ENCODE measurements at regions not wholly inside any gene's neighbourhood (a gene's known extent, or its start where the extent isn't known, plus 50 kb on each side); places are given as distances from the start of the nearest gene placed in this dataset.

DNA sequence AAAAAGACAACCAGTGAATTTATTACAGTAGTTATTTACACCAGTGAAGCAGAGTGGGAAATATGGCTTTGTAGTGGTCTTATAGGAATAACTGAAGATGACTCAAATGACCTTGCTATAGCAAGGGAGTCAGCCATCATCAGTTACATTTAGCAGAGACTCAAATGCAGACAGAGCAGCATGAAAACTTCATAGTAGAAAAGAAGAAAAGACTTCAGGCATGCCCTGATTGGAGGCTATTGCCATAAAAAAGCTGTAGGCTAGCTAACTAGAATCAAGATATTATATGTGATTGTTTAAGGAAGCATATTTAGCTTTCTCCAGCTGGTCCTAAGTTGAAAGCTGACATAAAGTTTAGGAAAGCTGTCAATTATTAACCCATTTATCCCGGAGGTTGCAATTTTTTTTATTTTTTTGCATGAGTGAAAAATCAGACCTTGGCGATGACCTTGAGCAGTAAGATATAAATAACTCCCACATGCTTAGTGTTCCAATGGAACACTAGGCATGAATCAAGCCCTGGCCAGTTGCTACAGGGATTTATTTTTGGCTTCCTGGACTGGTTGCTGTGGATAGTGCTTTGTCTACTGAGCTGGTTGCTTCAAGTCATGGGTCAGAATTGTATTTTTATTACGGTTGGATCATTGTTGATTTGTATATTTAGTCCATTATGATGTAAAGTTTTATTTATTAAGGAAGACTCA, 675.6 kb upstream of the VRK2 start:
- H3K36me3 ChIP-seq (ENCODE audit: control insufficient read depth in 2 of 3, insufficient read depth in 3 of 3, low read length in 3 of 3), result no peaks in the 10 kb centered on the region
- peaks cover 0 to 4% (median 0%) of the 10 kb centered on the region in 3 donors for H3K9me3 ChIP-seq (ENCODE audit: control insufficient read depth in 2 of 3, insufficient read depth in 1 of 3, low read length in 3 of 3)
- TF ChIP-seq, protein P1, sequence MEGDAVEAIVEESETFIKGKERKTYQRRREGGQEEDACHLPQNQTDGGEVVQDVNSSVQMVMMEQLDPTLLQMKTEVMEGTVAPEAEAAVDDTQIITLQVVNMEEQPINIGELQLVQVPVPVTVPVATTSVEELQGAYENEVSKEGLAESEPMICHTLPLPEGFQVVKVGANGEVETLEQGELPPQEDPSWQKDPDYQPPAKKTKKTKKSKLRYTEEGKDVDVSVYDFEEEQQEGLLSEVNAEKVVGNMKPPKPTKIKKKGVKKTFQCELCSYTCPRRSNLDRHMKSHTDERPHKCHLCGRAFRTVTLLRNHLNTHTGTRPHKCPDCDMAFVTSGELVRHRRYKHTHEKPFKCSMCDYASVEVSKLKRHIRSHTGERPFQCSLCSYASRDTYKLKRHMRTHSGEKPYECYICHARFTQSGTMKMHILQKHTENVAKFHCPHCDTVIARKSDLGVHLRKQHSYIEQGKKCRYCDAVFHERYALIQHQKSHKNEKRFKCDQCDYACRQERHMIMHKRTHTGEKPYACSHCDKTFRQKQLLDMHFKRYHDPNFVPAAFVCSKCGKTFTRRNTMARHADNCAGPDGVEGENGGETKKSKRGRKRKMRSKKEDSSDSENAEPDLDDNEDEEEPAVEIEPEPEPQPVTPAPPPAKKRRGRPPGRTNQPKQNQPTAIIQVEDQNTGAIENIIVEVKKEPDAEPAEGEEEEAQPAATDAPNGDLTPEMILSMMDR (IDR thresholded peaks at IDR 0.05; ENCODE audit: borderline replicate concordance, extremely low read depth, insufficient read depth), result no peak
- no peaks in the 10 kb centered on the region for H3K27me3 ChIP-seq (ENCODE audit: control insufficient read depth, insufficient read depth, low read length)
- no peak overlapping the region for H3K9ac ChIP-seq (ENCODE audit: low read length in 3 of 3)
- no peaks in the 10 kb centered on the region for H3K4me1 ChIP-seq (ENCODE audit: control insufficient read depth in 2 of 3, insufficient read depth in 2 of 3, low read depth in 1 of 3, low read length in 3 of 3)
- FAIRE-seq (peak; percentile 33), DNase-seq (peak in 2 of 5 donors; percentile 14 to 22)
- H3K27ac ChIP-seq (ENCODE audit: low read depth in 2 of 2, low read length in 2 of 2), result no peak overlapping the region
- intact Hi-C loops (cut with DNase I), result no loop called here
- no peak overlapping the region for H3K4me3 ChIP-seq (ENCODE audit: low read length in 3 of 3)

GRCh38 chr2:57372237-57372984, 674.2 kb upstream of the VRK2 start:
- H3K4me1 ChIP-seq (ENCODE audit: control insufficient read depth in 2 of 3, insufficient read depth in 2 of 3, low read depth in 1 of 3, low read length in 3 of 3), result no peaks in the 10 kb centered on the region
- H3K27me3 ChIP-seq (ENCODE audit: control insufficient read depth, insufficient read depth, low read length), result no peaks in the 10 kb centered on the region
- DNase-seq (no peak), FAIRE-seq (no peak)
- H3K4me3 ChIP-seq (ENCODE audit: low read length in 3 of 3), result no peak overlapping the region
- H3K9ac ChIP-seq (ENCODE audit: low read length in 3 of 3), result no peak overlapping the region
- H3K9me3 ChIP-seq (ENCODE audit: control insufficient read depth in 2 of 3, insufficient read depth in 1 of 3, low read length in 3 of 3), result peaks cover 0 to 4% (median 0%) of the 10 kb centered on the region in 3 donors
- intact Hi-C loops (cut with DNase I), result no loop called here
- H3K27ac ChIP-seq (ENCODE audit: low read depth in 2 of 2, low read length in 2 of 2), result no peak overlapping the region
- no peaks in the 10 kb centered on the region for H3K36me3 ChIP-seq (ENCODE audit: control insufficient read depth in 2 of 3, insufficient read depth in 3 of 3, low read length in 3 of 3)
- TF ChIP-seq, protein P1 (IDR thresholded peaks at IDR 0.05; ENCODE audit: borderline replicate concordance, extremely low read depth, insufficient read depth), result no peak

DNA sequence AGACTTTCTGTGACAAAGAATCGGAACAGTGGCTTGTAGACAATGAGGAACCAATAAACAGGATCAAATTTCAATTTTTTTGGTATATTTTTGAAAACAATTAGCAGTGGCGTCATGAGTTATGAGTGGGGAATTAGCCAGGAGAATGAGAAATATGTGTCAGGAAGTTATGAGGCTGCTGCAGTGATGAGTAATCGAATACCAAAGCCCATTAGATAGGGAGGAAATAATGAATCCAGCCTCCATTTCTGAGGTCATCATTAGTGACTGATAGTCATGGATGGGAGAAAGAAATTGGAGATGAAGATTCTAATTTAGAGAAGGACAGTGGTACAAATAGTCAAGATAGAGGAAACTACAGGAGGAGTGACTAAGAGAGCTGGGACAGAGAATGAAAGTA, 673.1 kb upstream of the VRK2 start:
- no peaks in the 10 kb centered on the region for H3K36me3 ChIP-seq (ENCODE audit: control insufficient read depth in 2 of 3, insufficient read depth in 3 of 3, low read length in 3 of 3)
- no peak for FAIRE-seq

More for the DNA sequence above, 673.1 kb upstream of the VRK2 start:
- Histone ChIP-seq H3K4me3 (ENCODE audit: low read length in 3 of 3) (no peak overlapping the region), H3K9ac (ENCODE audit: low read length in 3 of 3) (no peak overlapping the region), H3K27me3 (ENCODE audit: control insufficient read depth, insufficient read depth, low read length) (no peaks in the 10 kb centered on the region), H3K4me1 (ENCODE audit: control insufficient read depth in 2 of 3, insufficient read depth in 2 of 3, low read depth in 1 of 3, low read length in 3 of 3) (no peaks in the 10 kb centered on the region), H3K9me3 (ENCODE audit: control insufficient read depth in 2 of 3, insufficient read depth in 1 of 3, low read length in 3 of 3) (no peaks in the 10 kb centered on the region), H3K27ac (ENCODE audit: low read depth in 2 of 2, low read length in 2 of 2) (no peak overlapping the region)
- no peak for DNase-seq
- TF ChIP-seq, protein P1 (IDR thresholded peaks at IDR 0.05; ENCODE audit: borderline replicate concordance, extremely low read depth, insufficient read depth), result no peak
- intact Hi-C loops (cut with DNase I), result no loop called here

Measured in kidney (tissue), 13 donors.